Mesendoderm (in vitro differentiated cells): ENCODE measurements at regions not wholly inside any gene's neighbourhood (a gene's known extent, or its start where the extent isn't known, plus 50 kb on each side); places are given as distances from the start of the nearest gene placed in this dataset.
A peak's percentile ranks its signal among the peaks of the same experiment; 100 is the strongest.

ENCODE experiments used
- DNase-seq: peaks from one replicate; pipeline ENCODE4 v3.0.0; 2013
- H2AK5ac ChIP-seq: 2 replicates; pipeline ENCODE4 v1.6.1; 2013; ENCODE audit warnings: low read length, inconsistent platforms
- H2BK120ac ChIP-seq: 2 replicates; pipeline ENCODE4 v1.6.1; 2013; ENCODE audit warnings: low read depth, mild to moderate bottlenecking, low read length, moderate library complexity, mixed read lengths
- H2BK15ac ChIP-seq: replicated peaks from 2 replicates; pipeline ENCODE4 v1.6.1; 2013; ENCODE audit warnings: low read depth, mild to moderate bottlenecking, moderate library complexity
- H2BK5ac ChIP-seq: 2 replicates; pipeline ENCODE4 v1.6.1; 2013; ENCODE audit warnings: low read length, inconsistent platforms
- H3K18ac ChIP-seq: 2 replicates; pipeline ENCODE4 v1.6.1; 2013; ENCODE audit warnings: mild to moderate bottlenecking, low read length, mixed read lengths
- H3K23ac ChIP-seq: one replicate; pipeline ENCODE4 v1.6.1; 2013; ENCODE audit warnings: low read length
- H3K27ac ChIP-seq: 2 replicates; pipeline ENCODE4 v1.5.1; 2013; ENCODE audit warnings: low read depth, mild to moderate bottlenecking, inconsistent platforms, low read length, moderate library complexity
- H3K27me3 ChIP-seq: 2 replicates; pipeline ENCODE4 v1.6.1; 2013; ENCODE audit warnings: low read length, control low read depth, mild to moderate bottlenecking, inconsistent platforms; ENCODE audit not compliant: insufficient read depth, poor library complexity
- H3K36me3 ChIP-seq: 2 replicates; pipeline ENCODE4 v1.6.1; 2013; ENCODE audit warnings: low read length, inconsistent platforms; ENCODE audit not compliant: control insufficient read depth, insufficient read depth
- H3K4ac ChIP-seq: one replicate; pipeline ENCODE4 v1.6.1; 2013; ENCODE audit warnings: low read depth, mild to moderate bottlenecking, low read length, moderate library complexity
- H3K4me1 ChIP-seq: 2 replicates; pipeline ENCODE4 v1.6.1; 2013; ENCODE audit warnings: low read depth, low read length, inconsistent platforms; ENCODE audit not compliant: control insufficient read depth
- H3K4me2 ChIP-seq: 2 replicates; pipeline ENCODE4 v1.6.1; 2013; ENCODE audit warnings: low read length
- H3K4me3 ChIP-seq: 2 replicates; pipeline ENCODE4 v1.5.1; 2013; ENCODE audit warnings: mild to moderate bottlenecking, low read length
- H3K56ac ChIP-seq: one replicate; pipeline ENCODE4 v1.6.1; 2013; ENCODE audit warnings: low read length
- H3K79me1 ChIP-seq: 2 replicates; pipeline ENCODE4 v1.6.1; 2013; ENCODE audit warnings: low read length, inconsistent platforms
- H3K79me2 ChIP-seq: 2 replicates; pipeline ENCODE4 v1.6.1; 2013; ENCODE audit warnings: mild to moderate bottlenecking, low read length; ENCODE audit not compliant: control insufficient read depth, insufficient read depth
- H3K9ac ChIP-seq: 2 replicates; pipeline ENCODE4 v1.6.1; 2013; ENCODE audit warnings: low read length, inconsistent platforms
- H4K5ac ChIP-seq: one replicate; pipeline ENCODE4 v1.6.1; 2013; ENCODE audit warnings: low read length
- H4K8ac ChIP-seq: one replicate; pipeline ENCODE4 v1.6.1; 2013; ENCODE audit warnings: low read depth, mild to moderate bottlenecking, control low read depth, low read length, moderate library complexity
- WGBS: extraction: QIAGEN DNeasy Blood & Tissue Kit; methylation state at CpG from one replicate; pipeline ENCODE4 v1.1.7; 2013; ENCODE audit warnings: low lambda C conversion rate, missing lambda C conversion rate; ENCODE audit not compliant: insufficient coverage; ENCODE audit errors: extremely low coverage; 5-methylcytosine and 5-hydroxymethylcytosine counted together

DNA sequence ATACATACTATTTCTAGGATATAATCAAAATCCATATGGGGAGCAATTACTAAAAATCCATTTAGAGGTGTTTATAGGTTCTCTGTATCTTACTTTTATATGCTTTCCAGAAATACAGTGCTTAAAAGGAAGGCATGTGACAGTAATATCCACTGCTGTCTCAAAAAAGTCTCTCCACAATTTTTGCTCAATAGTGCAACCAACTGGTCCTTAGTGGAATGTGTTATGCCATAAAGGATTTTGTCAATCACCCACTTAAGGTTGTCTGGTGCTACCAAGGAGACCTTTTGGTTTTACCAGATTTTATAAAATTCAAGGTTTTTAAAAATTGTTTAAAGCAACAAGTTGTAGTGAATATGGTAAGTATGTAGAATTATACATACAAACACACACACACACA lies 328.5 kb upstream of the DSEL start:
- Histone ChIP-seq H2BK5ac (no peak overlapping the region), H3K79me1 (no peaks in the 10 kb centered on the region), H2BK120ac (no peak overlapping the region), H3K9ac (no peak overlapping the region), H3K23ac (no peak overlapping the region), H3K36me3 (no peaks in the 10 kb centered on the region), H3K27me3 (no peaks in the 10 kb centered on the region), H3K4ac (no peak overlapping the region), H3K27ac (no peak overlapping the region), H3K4me3 (no peak overlapping the region), H3K56ac (no peak overlapping the region), H2AK5ac (no peak overlapping the region), H2BK15ac (no peak overlapping the region), H4K8ac (no peak overlapping the region), H3K4me1 (no peaks in the 10 kb centered on the region), H3K79me2 (no peaks in the 10 kb centered on the region), H3K18ac (no peak overlapping the region), H4K5ac (no peak overlapping the region), H3K4me2 (no peak overlapping the region)
- DNase-seq = no peak

DNA sequence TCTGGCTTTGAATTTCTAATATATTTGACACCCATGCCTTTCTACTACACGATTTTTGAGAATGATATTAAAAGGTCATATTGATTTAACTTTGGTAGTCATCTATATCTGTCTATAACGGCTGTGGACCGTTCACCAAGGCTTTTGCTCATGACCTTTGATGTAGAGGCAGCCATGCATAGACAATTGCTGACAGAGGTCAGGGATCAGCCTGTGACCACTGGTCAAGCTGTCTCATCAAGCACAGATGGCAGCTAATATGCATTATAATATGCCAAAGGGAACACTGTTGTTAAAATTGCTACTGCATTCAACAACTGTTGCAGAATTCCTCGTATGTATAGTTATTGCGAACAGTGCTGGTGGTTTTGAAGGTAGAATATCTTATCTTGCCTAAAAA lies 323.9 kb upstream of the DSEL start:
- Histone ChIP-seq H3K4me2 (no peak overlapping the region), H3K56ac (no peak overlapping the region), H3K18ac (no peak overlapping the region), H3K4me3 (no peak overlapping the region), H3K9ac (no peak overlapping the region), H3K4me1 (no peaks in the 10 kb centered on the region), H3K23ac (no peak overlapping the region), H2AK5ac (no peak overlapping the region), H2BK120ac (no peak overlapping the region), H4K5ac (no peak overlapping the region), H3K79me2 (no peaks in the 10 kb centered on the region), H2BK5ac (no peak overlapping the region), H4K8ac (no peak overlapping the region), H3K27ac (no peak overlapping the region), H3K79me1 (no peaks in the 10 kb centered on the region), H2BK15ac (no peak overlapping the region), H3K36me3 (no peaks in the 10 kb centered on the region), H3K4ac (no peak overlapping the region), H3K27me3 (no peaks in the 10 kb centered on the region)
- no CpG with 5 or more reads among the region's 5 CpGs for WGBS
- DNase-seq = no peak

DNA sequence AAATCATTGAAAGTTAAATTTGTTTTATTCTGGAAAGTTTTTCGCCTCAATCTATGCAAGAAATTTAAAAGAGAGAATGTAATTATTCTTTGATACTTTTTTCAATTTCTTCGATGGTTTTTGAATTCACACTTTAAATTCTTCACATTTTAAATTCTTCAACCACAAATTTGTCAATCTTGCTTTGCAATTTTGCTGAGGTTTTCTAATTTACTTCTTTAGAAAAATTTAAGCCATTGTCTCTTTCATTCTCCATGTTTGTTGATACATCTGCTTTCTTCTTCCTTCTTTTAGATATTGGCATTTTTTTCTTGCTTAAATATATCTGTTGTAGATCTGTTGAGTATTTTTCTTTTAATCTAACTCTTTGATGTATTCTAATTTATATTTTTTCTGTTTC lies 301.9 kb upstream of the DSEL start:
- Histone ChIP-seq H2BK15ac (no peak overlapping the region), H3K27ac (no peak overlapping the region), H3K23ac (no peak overlapping the region), H3K4me2 (no peak overlapping the region), H3K4ac (no peak overlapping the region), H2BK5ac (no peak overlapping the region), H3K9ac (no peak overlapping the region), H3K18ac (no peak overlapping the region), H2BK120ac (no peak overlapping the region), H3K79me1 (no peaks in the 10 kb centered on the region), H3K79me2 (no peaks in the 10 kb centered on the region), H3K36me3 (no peaks in the 10 kb centered on the region), H3K4me1 (no peaks in the 10 kb centered on the region), H3K27me3 (no peaks in the 10 kb centered on the region), H4K5ac (no peak overlapping the region), H2AK5ac (no peak overlapping the region), H3K56ac (no peak overlapping the region), H3K4me3 (no peak overlapping the region), H4K8ac (no peak overlapping the region)
- no peak for DNase-seq
- no CpG with 5 or more reads among the region's 2 CpGs for WGBS

DNA sequence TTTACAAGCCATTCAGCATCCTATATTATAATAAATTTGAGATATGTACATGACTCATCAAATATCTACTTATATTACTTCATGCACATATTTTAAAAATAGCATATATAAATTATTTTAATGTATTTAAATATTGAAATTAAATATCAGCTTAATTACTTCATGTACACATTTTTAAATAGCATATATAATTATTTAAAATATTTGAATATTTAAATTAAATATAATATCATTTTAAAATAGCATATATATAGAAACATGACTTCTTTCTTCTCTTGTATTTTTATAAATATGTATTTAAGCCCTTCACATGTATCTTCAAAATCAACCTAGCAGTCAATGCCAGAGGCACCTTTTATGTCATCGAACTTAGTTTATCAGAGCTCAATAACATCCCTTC lies 298.8 kb upstream of the DSEL start:
- Histone ChIP-seq H3K18ac (no peak overlapping the region), H2BK5ac (no peak overlapping the region), H3K79me2 (no peaks in the 10 kb centered on the region), H3K36me3 (no peaks in the 10 kb centered on the region), H3K79me1 (no peaks in the 10 kb centered on the region), H3K27me3 (no peaks in the 10 kb centered on the region), H3K4me2 (no peak overlapping the region), H3K4me3 (no peak overlapping the region), H3K23ac (no peak overlapping the region), H3K27ac (no peak overlapping the region), H4K5ac (no peak overlapping the region), H3K56ac (no peak overlapping the region), H3K4me1 (no peaks in the 10 kb centered on the region), H3K9ac (no peak overlapping the region), H2AK5ac (no peak overlapping the region), H2BK15ac (no peak overlapping the region), H4K8ac (no peak overlapping the region), H3K4ac (no peak overlapping the region), H2BK120ac (no peak overlapping the region)
- WGBS = no CpG with 5 or more reads among the region's 1 CpG
- DNase-seq = no peak

DNA sequence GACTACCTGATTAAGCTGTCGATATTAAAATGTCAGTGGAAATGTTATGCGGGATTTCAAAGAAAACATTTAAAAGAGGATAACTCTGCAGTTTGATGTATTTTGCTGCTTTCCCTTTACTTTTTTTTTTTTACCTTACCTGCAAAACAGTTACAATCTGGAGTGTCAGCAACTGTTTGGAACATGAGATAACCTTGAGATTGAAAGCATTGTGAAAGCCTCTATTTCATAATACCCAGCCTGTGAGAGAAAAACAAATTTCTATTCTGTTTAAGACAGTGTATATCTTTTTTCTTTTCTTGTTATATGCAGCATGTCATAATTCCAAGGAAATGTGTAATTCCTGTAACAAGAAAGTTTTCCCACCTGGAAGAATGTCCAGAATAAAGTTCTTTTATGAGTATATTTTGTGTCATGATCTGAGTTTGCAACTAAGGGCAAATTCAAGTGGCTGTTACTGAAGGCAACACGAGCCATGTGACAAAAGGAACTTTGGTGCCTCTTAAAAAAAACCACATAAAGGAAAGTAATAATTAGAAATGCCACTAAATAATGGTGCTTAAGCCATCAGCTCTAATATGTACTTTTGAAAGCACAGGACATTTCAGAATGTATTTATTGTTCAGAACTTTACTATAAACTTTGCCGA lies 297.0 kb upstream of the DSEL start:
- Histone ChIP-seq H3K27ac (no peak overlapping the region), H2BK120ac (no peak overlapping the region), H4K5ac (no peak overlapping the region), H2BK15ac (no peak overlapping the region), H3K4me2 (no peak overlapping the region), H2BK5ac (no peak overlapping the region), H3K4me3 (no peak overlapping the region), H3K23ac (no peak overlapping the region), H3K4me1 (no peaks in the 10 kb centered on the region), H3K9ac (no peak overlapping the region), H2AK5ac (no peak overlapping the region), H3K27me3 (no peaks in the 10 kb centered on the region), H3K79me2 (no peaks in the 10 kb centered on the region), H3K18ac (no peak overlapping the region), H4K8ac (no peak overlapping the region), H3K56ac (no peak overlapping the region), H3K36me3 (no peaks in the 10 kb centered on the region), H3K79me1 (no peaks in the 10 kb centered on the region), H3K4ac (no peak overlapping the region)
- WGBS = 100% methylated on average over 1 of the region's 4 CpGs
- no peak for DNase-seq

DNA sequence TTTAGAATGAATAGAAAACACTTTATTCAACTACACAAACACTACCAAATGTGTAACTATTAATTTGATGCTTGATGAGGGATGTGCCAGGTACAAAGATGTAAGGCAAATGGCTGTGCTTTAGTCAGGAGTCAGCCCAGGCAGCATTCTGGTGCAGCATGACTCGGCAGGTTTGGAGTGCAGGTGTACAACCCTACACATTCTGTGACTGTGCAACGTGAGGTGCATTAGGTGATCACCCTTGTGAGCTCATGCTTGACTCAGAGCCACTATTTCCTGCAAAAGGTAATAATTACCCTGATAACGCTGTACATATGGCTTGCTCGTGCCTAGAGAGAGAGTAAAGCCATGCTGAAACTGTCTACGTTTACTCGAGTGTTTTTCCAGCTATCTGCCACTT lies 288.7 kb upstream of the DSEL start:
- H3K4me2 ChIP-seq = no peak overlapping the region
- WGBS = no CpG with 5 or more reads among the region's 6 CpGs
- H3K27me3 ChIP-seq = no peaks in the 10 kb centered on the region

More for the DNA sequence above, 288.7 kb upstream of the DSEL start:
- Histone ChIP-seq H2BK5ac (no peak overlapping the region), H2BK120ac (no peak overlapping the region), H2BK15ac (no peak overlapping the region), H3K9ac (no peak overlapping the region), H3K36me3 (no peaks in the 10 kb centered on the region), H3K79me2 (no peaks in the 10 kb centered on the region), H4K8ac (no peak overlapping the region), H3K4me1 (no peaks in the 10 kb centered on the region), H3K56ac (no peak overlapping the region), H3K27ac (no peak overlapping the region), H2AK5ac (no peak overlapping the region), H3K23ac (no peak overlapping the region), H4K5ac (no peak overlapping the region), H3K4ac (no peak overlapping the region), H3K18ac (no peak overlapping the region), H3K79me1 (no peaks in the 10 kb centered on the region), H3K4me3 (no peak overlapping the region)
- DNase-seq = peak; percentile 53
